Activated CD8-positive, alpha-beta memory T cell treated with anti-CD3 and anti-CD28 coated beads, Interleukin-2, amount 10 ng/mL, durations not matched to agents 7 days and 5 days (primary cell): ENCODE measurements at regions not wholly inside any gene's neighbourhood (a gene's known extent, or its start where the extent isn't known, plus 50 kb on each side); places are given as distances from the start of the nearest gene placed in this dataset.

Experiments used
- ATAC-seq: fragments of 150-1000 bp; cut with Tn5 transposase; one replicate; pipeline ENCODE4 v1.10.0; 2021; ENCODE audit warnings: moderate library complexity
- CTCF ChIA-PET: fragments of 350-600 bp; sonication (Branson Sonifier 250); formaldehyde crosslinking; loops from one replicate; lab custom pipeline; 2021; ENCODE audit warnings: antibody characterized with exemption; lab: Charles Lee
- DNase-seq: peaks from one replicate; pipeline ENCODE4 v3.0.0-alpha.2; 2020
- H3K27ac Mint-ChIP-seq: one replicate; pipeline ENCODE4 v1.8.0; 2021; ENCODE audit warnings: mild to moderate bottlenecking, mixed read lengths
- H3K27me3 Mint-ChIP-seq: one replicate; pipeline ENCODE4 v1.8.0; 2021; ENCODE audit warnings: mixed read lengths
- H3K36me3 Mint-ChIP-seq: one replicate; pipeline ENCODE4 v1.8.0; 2021; ENCODE audit warnings: mild to moderate bottlenecking, mixed read lengths
- H3K4me1 Mint-ChIP-seq: one replicate; pipeline ENCODE4 v1.8.0; 2021; ENCODE audit warnings: mixed read lengths
- H3K4me3 Mint-ChIP-seq: one replicate; pipeline ENCODE4 v1.8.0; 2021; ENCODE audit warnings: mild to moderate bottlenecking, moderate library complexity, mixed read lengths
- H3K9me3 Mint-ChIP-seq: one replicate; pipeline ENCODE4 v1.8.0; 2022; ENCODE audit warnings: low read depth, mixed read lengths

- H3K27me3 Mint-ChIP-seq = no peaks in the 10 kb centered on the region
- H3K4me3 Mint-ChIP-seq = no peak overlapping the region
- CTCF ChIA-PET = no interaction called here
- ATAC-seq (no peak), DNase-seq (no peak)
- H3K9me3 Mint-ChIP-seq = no peaks in the 10 kb centered on the region
- no peak overlapping the region for H3K27ac Mint-ChIP-seq
- no peaks in the 10 kb centered on the region for H3K36me3 Mint-ChIP-seq
- no peaks in the 10 kb centered on the region for H3K4me1 Mint-ChIP-seq
These were observed 176.0 kb downstream of the FGF18 start for GRCh38 chr5:171595401-171595800.

GRCh38 chr5:171595801-171596231 lies 176.4 kb downstream of the FGF18 start:
- Mint-ChIP-seq H3K27me3 (no peaks in the 10 kb centered on the region), H3K4me1 (no peaks in the 10 kb centered on the region), H3K27ac (no peak overlapping the region), H3K36me3 (no peaks in the 10 kb centered on the region), H3K9me3 (no peaks in the 10 kb centered on the region), H3K4me3 (no peak overlapping the region)
- no peak for DNase-seq
- no peak for ATAC-seq
- CTCF ChIA-PET = no interaction called here

GRCh38 chr5:171596391-171596878 lies 177.0 kb downstream of the FGF18 start:
- ATAC-seq = no peak
- CTCF ChIA-PET = no interaction called here
- Mint-ChIP-seq H3K9me3 (no peaks in the 10 kb centered on the region), H3K27ac (no peak overlapping the region), H3K36me3 (no peaks in the 10 kb centered on the region), H3K27me3 (peaks cover 2% of the 10 kb centered on the region), H3K4me3 (no peak overlapping the region), H3K4me1 (no peaks in the 10 kb centered on the region)
- DNase-seq = no peak

- DNase-seq (no peak), ATAC-seq (no peak)
- CTCF ChIA-PET = no interaction called here
- no peaks in the 10 kb centered on the region for H3K4me1 Mint-ChIP-seq
- H3K27ac Mint-ChIP-seq = no peak overlapping the region
- H3K27me3 Mint-ChIP-seq = peaks cover 11% of the 10 kb centered on the region
- no peaks in the 10 kb centered on the region for H3K9me3 Mint-ChIP-seq
- no peak overlapping the region for H3K4me3 Mint-ChIP-seq
- H3K36me3 Mint-ChIP-seq = no peaks in the 10 kb centered on the region
These were observed 178.6 kb downstream of the FGF18 start for GRCh38 chr5:171597946-171598640.

- no peak for DNase-seq
- no peak overlapping the region for H3K4me3 Mint-ChIP-seq
- CTCF ChIA-PET = no interaction called here
- no peak overlapping the region for H3K27ac Mint-ChIP-seq
- H3K4me1 Mint-ChIP-seq = no peaks in the 10 kb centered on the region
- ATAC-seq = no peak
- H3K27me3 Mint-ChIP-seq = peaks cover 15% of the 10 kb centered on the region
- H3K36me3 Mint-ChIP-seq = no peaks in the 10 kb centered on the region
- H3K9me3 Mint-ChIP-seq = no peaks in the 10 kb centered on the region
These were observed 179.2 kb downstream of the FGF18 start for GRCh38 chr5:171598641-171599152.

- Mint-ChIP-seq H3K9me3 (no peaks in the 10 kb centered on the region), H3K4me1 (no peaks in the 10 kb centered on the region), H3K4me3 (no peak overlapping the region), H3K36me3 (no peaks in the 10 kb centered on the region), H3K27ac (no peak overlapping the region), H3K27me3 (peaks cover 20% of the 10 kb centered on the region)
- CTCF ChIA-PET = no interaction called here
- no peak for ATAC-seq
- DNase-seq = no peak
These were observed 180.0 kb downstream of the FGF18 start for GRCh38 chr5:171599411-171599810.

- ATAC-seq = no peak
- H3K9me3 Mint-ChIP-seq = no peaks in the 10 kb centered on the region
- CTCF ChIA-PET = no interaction called here
- DNase-seq = no peak
- H3K27me3 Mint-ChIP-seq = peaks cover 25% of the 10 kb centered on the region
- H3K27ac Mint-ChIP-seq = no peak overlapping the region
- no peaks in the 10 kb centered on the region for H3K36me3 Mint-ChIP-seq
- H3K4me1 Mint-ChIP-seq = no peaks in the 10 kb centered on the region
- no peak overlapping the region for H3K4me3 Mint-ChIP-seq
These were observed 180.6 kb downstream of the FGF18 start for GRCh38 chr5:171599957-171600612.

GRCh38 chr5:171600741-171601265 lies 181.4 kb downstream of the FGF18 start:
- DNase-seq (no peak), ATAC-seq (no peak)
- H3K27me3 Mint-ChIP-seq = peaks cover 25% of the 10 kb centered on the region
- H3K36me3 Mint-ChIP-seq = no peaks in the 10 kb centered on the region
- no peak overlapping the region for H3K27ac Mint-ChIP-seq
- H3K9me3 Mint-ChIP-seq = no peaks in the 10 kb centered on the region
- no peak overlapping the region for H3K4me3 Mint-ChIP-seq
- CTCF ChIA-PET = no interaction called here
- H3K4me1 Mint-ChIP-seq = no peaks in the 10 kb centered on the region

GRCh38 chr5:171601266-171601881 lies 181.9 kb downstream of the FGF18 start:
- no peaks in the 10 kb centered on the region for H3K4me1 Mint-ChIP-seq
- H3K27me3 Mint-ChIP-seq = peaks cover 29% of the 10 kb centered on the region
- no peaks in the 10 kb centered on the region for H3K36me3 Mint-ChIP-seq
- no peak overlapping the region for H3K27ac Mint-ChIP-seq
- ATAC-seq (no peak), DNase-seq (no peak)
- CTCF ChIA-PET = no interaction called here
- no peaks in the 10 kb centered on the region for H3K9me3 Mint-ChIP-seq
- no peak overlapping the region for H3K4me3 Mint-ChIP-seq

- H3K9me3 Mint-ChIP-seq = no peaks in the 10 kb centered on the region
- no peaks in the 10 kb centered on the region for H3K4me1 Mint-ChIP-seq
- H3K4me3 Mint-ChIP-seq = no peak overlapping the region
- ATAC-seq = no peak
- no peaks in the 10 kb centered on the region for H3K36me3 Mint-ChIP-seq
- H3K27ac Mint-ChIP-seq = no peak overlapping the region
- CTCF ChIA-PET = no interaction called here
- DNase-seq = no peak
- H3K27me3 Mint-ChIP-seq = peaks cover 39% of the 10 kb centered on the region
These were observed 182.0 kb upstream of the SMIM23 start for GRCh38 chr5:171603591-171603990.

GRCh38 chr5:171604195-171604594 lies 181.4 kb upstream of the SMIM23 start:
- Mint-ChIP-seq H3K27me3 (peaks cover 44% of the 10 kb centered on the region), H3K27ac (no peak overlapping the region), H3K4me3 (no peak overlapping the region), H3K4me1 (no peaks in the 10 kb centered on the region), H3K9me3 (no peaks in the 10 kb centered on the region), H3K36me3 (no peaks in the 10 kb centered on the region)
- no peak for DNase-seq
- no peak for ATAC-seq
- CTCF ChIA-PET = no interaction called here

- no peak for DNase-seq
- no peak for ATAC-seq
- Mint-ChIP-seq H3K27ac (no peak overlapping the region), H3K4me3 (no peak overlapping the region), H3K27me3 (peaks cover 41% of the 10 kb centered on the region), H3K4me1 (no peaks in the 10 kb centered on the region), H3K9me3 (no peaks in the 10 kb centered on the region), H3K36me3 (no peaks in the 10 kb centered on the region)
- CTCF ChIA-PET = interaction anchor here (0.5 to 1.9 kb wide), 3 partner anchors 15 to 188 kb away, joined by 3 to 7 read pairs (median 3); partner anchors contain the start of gene FGF18
These were observed 179.1 kb upstream of the SMIM23 start for GRCh38 chr5:171606414-171607024.

- ATAC-seq (no peak), DNase-seq (no peak)
- CTCF ChIA-PET = no interaction called here
- Mint-ChIP-seq H3K27me3 (peaks cover 33% of the 10 kb centered on the region), H3K27ac (no peak overlapping the region), H3K4me3 (no peak overlapping the region), H3K4me1 (no peaks in the 10 kb centered on the region), H3K36me3 (no peaks in the 10 kb centered on the region), H3K9me3 (no peaks in the 10 kb centered on the region)
These were observed 177.8 kb upstream of the SMIM23 start for GRCh38 chr5:171607863-171608262.
